Breast epithelium (tissue), 3 donors: ENCODE measurements at regions not wholly inside any gene's neighbourhood (a gene's known extent, or its start where the extent isn't known, plus 50 kb on each side); places are given as distances from the start of the nearest gene placed in this dataset.

Experiments
- POLR2AphosphoS5 ChIP-seq, 3 donors: sonication (generic); formaldehyde crosslinking; IDR thresholded peaks; one replicate each; pipeline ENCODE4 v1.6.1; 2017; ENCODE audit warnings: antibody characterized with exemption in 3 of 3
- TF ChIP-seq, protein P1 (sequence below), 3 donors: fragments of 450-650 bp; IDR thresholded peaks; one replicate each; pipeline ENCODE4 v1.5.1; 2016 to 2017; ENCODE audit warnings: antibody characterized with exemption in 3 of 3, mild to moderate bottlenecking in 3 of 3, moderate library complexity in 3 of 3

DNA sequence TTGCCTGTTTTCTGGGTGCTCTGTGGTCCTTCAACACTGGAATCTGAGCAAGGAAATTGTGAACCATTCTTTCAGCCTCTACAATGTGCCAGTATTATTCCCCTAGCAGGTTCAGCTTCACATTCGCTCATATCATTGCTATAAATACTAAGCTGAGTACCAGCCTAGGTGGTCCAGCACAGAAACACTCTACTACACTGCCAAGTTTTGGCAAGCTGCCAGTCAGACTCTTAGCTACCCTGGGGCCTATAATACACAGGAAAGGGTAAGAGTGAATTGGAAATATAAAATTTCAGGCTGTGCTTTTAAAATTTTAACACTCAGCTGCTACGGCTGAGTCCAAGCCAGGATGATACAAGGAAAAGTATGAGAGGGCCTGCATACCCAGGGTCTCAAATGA lies 49.9 kb upstream of the PPP1R3A start:
- TF ChIP-seq, protein P1, sequence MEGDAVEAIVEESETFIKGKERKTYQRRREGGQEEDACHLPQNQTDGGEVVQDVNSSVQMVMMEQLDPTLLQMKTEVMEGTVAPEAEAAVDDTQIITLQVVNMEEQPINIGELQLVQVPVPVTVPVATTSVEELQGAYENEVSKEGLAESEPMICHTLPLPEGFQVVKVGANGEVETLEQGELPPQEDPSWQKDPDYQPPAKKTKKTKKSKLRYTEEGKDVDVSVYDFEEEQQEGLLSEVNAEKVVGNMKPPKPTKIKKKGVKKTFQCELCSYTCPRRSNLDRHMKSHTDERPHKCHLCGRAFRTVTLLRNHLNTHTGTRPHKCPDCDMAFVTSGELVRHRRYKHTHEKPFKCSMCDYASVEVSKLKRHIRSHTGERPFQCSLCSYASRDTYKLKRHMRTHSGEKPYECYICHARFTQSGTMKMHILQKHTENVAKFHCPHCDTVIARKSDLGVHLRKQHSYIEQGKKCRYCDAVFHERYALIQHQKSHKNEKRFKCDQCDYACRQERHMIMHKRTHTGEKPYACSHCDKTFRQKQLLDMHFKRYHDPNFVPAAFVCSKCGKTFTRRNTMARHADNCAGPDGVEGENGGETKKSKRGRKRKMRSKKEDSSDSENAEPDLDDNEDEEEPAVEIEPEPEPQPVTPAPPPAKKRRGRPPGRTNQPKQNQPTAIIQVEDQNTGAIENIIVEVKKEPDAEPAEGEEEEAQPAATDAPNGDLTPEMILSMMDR (IDR thresholded peaks at IDR 0.05) = no peak
- no peak for TF ChIP-seq POLR2AphosphoS5 (IDR thresholded peaks at IDR 0.05)
